SK-N-MC (cell line): ENCODE measurements at regions not wholly inside any gene's neighbourhood (a gene's known extent, or its start where the extent isn't known, plus 50 kb on each side); places are given as distances from the start of the nearest gene placed in this dataset.

Experiments
- EZH2 ChIP-seq: fragments of 200-600 bp; sonication (generic); IDR thresholded peaks from one replicate; pipeline ENCODE4 v1.6.1; 2017; ENCODE audit warnings: antibody characterized with exemption
- POLR2AphosphoS5 ChIP-seq: IDR thresholded peaks from 2 replicates; pipeline ENCODE4 v1.6.1; 2012; ENCODE audit warnings: mild to moderate bottlenecking, low read depth, low read length, borderline replicate concordance

DNA sequence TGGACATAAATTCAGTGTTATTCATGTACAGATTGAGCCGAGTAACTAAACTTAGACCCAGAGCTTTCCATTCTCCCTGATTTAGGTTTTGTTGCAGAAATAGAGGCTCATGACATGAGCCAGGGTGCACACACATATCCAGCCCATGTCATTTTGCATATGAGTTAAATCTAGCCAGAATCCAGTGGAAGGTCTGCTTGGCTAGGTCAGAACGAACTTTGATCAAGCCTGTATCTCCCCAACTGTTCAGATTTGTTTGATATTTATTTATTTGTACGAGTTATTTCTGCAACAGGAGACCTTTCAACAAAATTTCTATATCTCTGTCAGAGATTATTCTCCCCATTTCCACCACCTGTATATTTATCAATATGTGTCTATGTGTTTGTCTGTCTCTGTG is 247.5 kb upstream of the THBS1 start:
- TF ChIP-seq EZH2 = no peak
- TF ChIP-seq POLR2AphosphoS5 = no peak
